Stimulated activated CD4-positive, alpha-beta T cell treated with anti-CD3 and anti-CD28 coated beads, Interleukin-1b, Interleukin-23, amount 100 ng/mL, for 1 hour (primary cell): ENCODE measurements at regions not wholly inside any gene's neighbourhood (a gene's known extent, or its start where the extent isn't known, plus 50 kb on each side); places are given as distances from the start of the nearest gene placed in this dataset.

ENCODE experiments used
- DNase-seq, 2 donors: peaks; one replicate each; pipeline ENCODE4 v3.0.0-alpha.2; 2020; ENCODE audit warnings: low read depth in 2 of 2

- DNase-seq = no peak
These were observed 111.3 kb downstream of the DAD1 start for GRCh38 chr14:22477569-22478194.

GRCh38 chr14:22476887-22477286 lies 112.1 kb downstream of the DAD1 start:
- DNase-seq = no peak

- no peak for DNase-seq
These were observed 112.8 kb downstream of the DAD1 start for GRCh38 chr14:22476005-22476751.

GRCh38 chr14:22475381-22475780 lies 113.6 kb downstream of the DAD1 start:
- DNase-seq = no peak

GRCh38 chr14:22474730-22475351 lies 114.2 kb downstream of the DAD1 start:
- DNase-seq = no peak

GRCh38 chr14:22472935-22473854 lies 115.8 kb downstream of the DAD1 start:
- DNase-seq = no peak

GRCh38 chr14:22472466-22472865 lies 116.6 kb downstream of the DAD1 start:
- DNase-seq = no peak

GRCh38 chr14:22471545-22472121 lies 117.4 kb downstream of the DAD1 start:
- DNase-seq = no peak

GRCh38 chr14:22469538-22470303 lies 119.3 kb downstream of the DAD1 start:
- no peak for DNase-seq

GRCh38 chr14:22468830-22469229 lies 120.2 kb downstream of the DAD1 start:
- no peak for DNase-seq

- DNase-seq = no peak
These were observed 122.5 kb downstream of the DAD1 start for GRCh38 chr14:22466491-22466890.

- DNase-seq = no peak
These were observed 123.7 kb downstream of the DAD1 start for GRCh38 chr14:22465201-22465840.

GRCh38 chr14:22464422-22465142 lies 124.4 kb downstream of the DAD1 start:
- no peak for DNase-seq

GRCh38 chr14:22463763-22464173 lies 125.3 kb downstream of the DAD1 start:
- DNase-seq = no peak

GRCh38 chr14:22462923-22463322 lies 126.1 kb downstream of the DAD1 start:
- DNase-seq = no peak

- DNase-seq = no peak
These were observed 128.4 kb downstream of the DAD1 start for GRCh38 chr14:22460461-22461195.

GRCh38 chr14:22458737-22459136 lies 130.3 kb downstream of the DAD1 start:
- no peak for DNase-seq

GRCh38 chr14:22456998-22457594 lies 131.9 kb downstream of the DAD1 start:
- DNase-seq = no peak

GRCh38 chr14:22456421-22456820 lies 132.6 kb downstream of the DAD1 start:
- DNase-seq = no peak
